ENCODE measurements at regions not wholly inside any gene's neighbourhood (a gene's known extent, or its start where the extent isn't known, plus 50 kb on each side); places are given as distances from the start of the nearest gene placed in this dataset.

- no peaks in the 10 kb centered on the region for H3K36me3 Mint-ChIP-seq (ENCODE audit: low read depth)
- no peaks in the 10 kb centered on the region for H3K27me3 ChIP-seq (ENCODE audit: insufficient read depth)
- no peak for TF ChIP-seq EZH2phosphoT487 (IDR thresholded peaks at IDR 0.05; ENCODE audit: unreplicated experiment)
- TF ChIP-seq ZNF462 (CRISPR knock-in tag; IDR thresholded peaks at IDR 0.05), result no peak
- TF ChIP-seq, protein P1, sequence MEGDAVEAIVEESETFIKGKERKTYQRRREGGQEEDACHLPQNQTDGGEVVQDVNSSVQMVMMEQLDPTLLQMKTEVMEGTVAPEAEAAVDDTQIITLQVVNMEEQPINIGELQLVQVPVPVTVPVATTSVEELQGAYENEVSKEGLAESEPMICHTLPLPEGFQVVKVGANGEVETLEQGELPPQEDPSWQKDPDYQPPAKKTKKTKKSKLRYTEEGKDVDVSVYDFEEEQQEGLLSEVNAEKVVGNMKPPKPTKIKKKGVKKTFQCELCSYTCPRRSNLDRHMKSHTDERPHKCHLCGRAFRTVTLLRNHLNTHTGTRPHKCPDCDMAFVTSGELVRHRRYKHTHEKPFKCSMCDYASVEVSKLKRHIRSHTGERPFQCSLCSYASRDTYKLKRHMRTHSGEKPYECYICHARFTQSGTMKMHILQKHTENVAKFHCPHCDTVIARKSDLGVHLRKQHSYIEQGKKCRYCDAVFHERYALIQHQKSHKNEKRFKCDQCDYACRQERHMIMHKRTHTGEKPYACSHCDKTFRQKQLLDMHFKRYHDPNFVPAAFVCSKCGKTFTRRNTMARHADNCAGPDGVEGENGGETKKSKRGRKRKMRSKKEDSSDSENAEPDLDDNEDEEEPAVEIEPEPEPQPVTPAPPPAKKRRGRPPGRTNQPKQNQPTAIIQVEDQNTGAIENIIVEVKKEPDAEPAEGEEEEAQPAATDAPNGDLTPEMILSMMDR (conservative IDR thresholded peaks at IDR 0.05; ENCODE audit: low read depth in 2 of 2), result no peak
- TF ChIP-seq JUNB (IDR thresholded peaks at IDR 0.05; ENCODE audit: unreplicated experiment), result no peak
- TF ChIP-seq CREB1 (CRISPR knock-in tag; IDR thresholded peaks at IDR 0.05; ENCODE audit: low read depth), result no peak
- TF ChIP-seq NANOG (IDR thresholded peaks at IDR 0.05; ENCODE audit: borderline replicate concordance), result no peak
- TF ChIP-seq STAT1 (IDR thresholded peaks at IDR 0.05; ENCODE audit: unreplicated experiment), result no peak
- no peak for TF ChIP-seq ZNF331 (CRISPR knock-in tag; IDR thresholded peaks at IDR 0.05; ENCODE audit: low read depth)
- TF ChIP-seq ETS1 (IDR thresholded peaks at IDR 0.05), result no peak
- no peak for TF ChIP-seq REST (IDR thresholded peaks at IDR 0.05; ENCODE audit: unreplicated experiment)
- TF ChIP-seq POLR2AphosphoS5 (IDR thresholded peaks at IDR 0.05; ENCODE audit: low read depth), result no peak
- TF ChIP-seq EZH2 (IDR thresholded peaks at IDR 0.05; ENCODE audit: low read depth, unreplicated experiment), result no peak
- no peak for TF ChIP-seq ZNF114 (CRISPR knock-in tag; IDR thresholded peaks at IDR 0.05)
- no peaks in the 10 kb centered on the region for H3K4me1 Mint-ChIP-seq
- H3K27me3 Mint-ChIP-seq (ENCODE audit: insufficient read depth, low read depth, poor library complexity), result no peaks in the 10 kb centered on the region
- H3F3A ChIP-seq (replicated peaks; ENCODE audit: low read depth), result no peaks in the 10 kb centered on the region
- H3K4me2 ChIP-seq, result no peak overlapping the region
- no peak overlapping the region for H3K27ac Mint-ChIP-seq
- ATAC-seq (no peak), DNase-seq (ENCODE audit: low spot score) (no peak)
- no peak overlapping the region for H2AFZ ChIP-seq
- no peaks in the 10 kb centered on the region for H3K4me1 ChIP-seq (ENCODE audit: insufficient read depth)
- no peak overlapping the region for H3K4me3 ChIP-seq
- no peaks in the 10 kb centered on the region for H3K9me3 Mint-ChIP-seq
- H4K20me1 ChIP-seq (replicated peaks; ENCODE audit: insufficient read depth), result no peaks in the 10 kb centered on the region
- H3K79me2 ChIP-seq (replicated peaks; ENCODE audit: insufficient read depth), result no peaks in the 10 kb centered on the region
- H3K27ac ChIP-seq (ENCODE audit: low read depth), result no peak overlapping the region
- H3K4me3 Mint-ChIP-seq, result no peak overlapping the region
- H3K36me3 ChIP-seq (ENCODE audit: insufficient read depth), result no peaks in the 10 kb centered on the region
- peaks cover 6% of the 10 kb centered on the region; the same call in 1 of the 2 replicates for H3K9me2 ChIP-seq (ENCODE audit: insufficient read depth)
These were observed 746.4 kb upstream of the FLRT2 start for GRCh38 chr14:84783511-84783910.

Data from GM23338 (cell line).